ENCODE measurements at regions not wholly inside any gene's neighbourhood (a gene's known extent, or its start where the extent isn't known, plus 50 kb on each side); places are given as distances from the start of the nearest gene placed in this dataset.

- TF ChIP-seq CTCF (conservative IDR thresholded peaks at IDR 0.05) (no peak), ZFX (IDR thresholded peaks at IDR 0.05) (no peak)
Observed at GRCh38 chr7:96772139-96772694, 62.6 kb upstream of the SEM1 start.

Data from C4-2B (cell line).